ENCODE measurements at regions not wholly inside any gene's neighbourhood (a gene's known extent, or its start where the extent isn't known, plus 50 kb on each side); places are given as distances from the start of the nearest gene placed in this dataset.

- TF ChIP-seq CTCF (IDR thresholded peaks at IDR 0.05), result no peak
- TF ChIP-seq POLR2A (IDR thresholded peaks at IDR 0.05), result no peak
Measured at GRCh38 chr2:49359721-49360406, 205.5 kb upstream of the FSHR start.

All from transverse colon (tissue), 3 donors.